ENCODE measurements at regions not wholly inside any gene's neighbourhood (a gene's known extent, or its start where the extent isn't known, plus 50 kb on each side); places are given as distances from the start of the nearest gene placed in this dataset.

DNA sequence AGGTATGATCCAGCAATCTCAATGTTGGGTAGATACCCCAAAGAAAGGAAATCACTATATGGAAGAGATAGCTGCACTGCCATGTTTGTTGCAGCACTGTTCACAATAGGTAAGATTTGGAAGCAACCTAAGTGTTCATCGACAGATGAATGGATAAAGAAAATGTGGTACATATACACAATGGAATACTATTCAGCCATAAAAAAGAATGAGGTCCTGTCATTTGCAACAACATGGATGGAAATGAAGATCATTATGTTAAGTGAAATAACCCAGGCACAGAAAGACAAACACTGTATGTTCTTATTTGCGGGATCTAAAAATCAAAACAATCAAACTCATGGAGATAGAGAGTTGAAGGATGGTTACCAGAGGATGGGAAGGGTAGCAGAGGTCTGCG lies 372.4 kb upstream of the SPRED2 start:
- TF ChIP-seq, protein P1, sequence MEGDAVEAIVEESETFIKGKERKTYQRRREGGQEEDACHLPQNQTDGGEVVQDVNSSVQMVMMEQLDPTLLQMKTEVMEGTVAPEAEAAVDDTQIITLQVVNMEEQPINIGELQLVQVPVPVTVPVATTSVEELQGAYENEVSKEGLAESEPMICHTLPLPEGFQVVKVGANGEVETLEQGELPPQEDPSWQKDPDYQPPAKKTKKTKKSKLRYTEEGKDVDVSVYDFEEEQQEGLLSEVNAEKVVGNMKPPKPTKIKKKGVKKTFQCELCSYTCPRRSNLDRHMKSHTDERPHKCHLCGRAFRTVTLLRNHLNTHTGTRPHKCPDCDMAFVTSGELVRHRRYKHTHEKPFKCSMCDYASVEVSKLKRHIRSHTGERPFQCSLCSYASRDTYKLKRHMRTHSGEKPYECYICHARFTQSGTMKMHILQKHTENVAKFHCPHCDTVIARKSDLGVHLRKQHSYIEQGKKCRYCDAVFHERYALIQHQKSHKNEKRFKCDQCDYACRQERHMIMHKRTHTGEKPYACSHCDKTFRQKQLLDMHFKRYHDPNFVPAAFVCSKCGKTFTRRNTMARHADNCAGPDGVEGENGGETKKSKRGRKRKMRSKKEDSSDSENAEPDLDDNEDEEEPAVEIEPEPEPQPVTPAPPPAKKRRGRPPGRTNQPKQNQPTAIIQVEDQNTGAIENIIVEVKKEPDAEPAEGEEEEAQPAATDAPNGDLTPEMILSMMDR (conservative IDR thresholded peaks at IDR 0.05), result no peak
- no peak for TF ChIP-seq ZFX (IDR thresholded peaks at IDR 0.05)

All from C4-2B (cell line).